NB4 (cell line): ENCODE measurements at regions not wholly inside any gene's neighbourhood (a gene's known extent, or its start where the extent isn't known, plus 50 kb on each side); places are given as distances from the start of the nearest gene placed in this dataset.

ENCODE experiments used
- CTCF ChIP-seq: IDR thresholded peaks from one replicate; pipeline ENCODE4 v1.5.1; 2012; ENCODE audit warnings: low read depth, low read length
- POLR2A ChIP-seq: IDR thresholded peaks from 2 replicates; pipeline ENCODE4 v1.6.1; 2011; ENCODE audit warnings: mild to moderate bottlenecking; ENCODE audit not compliant: insufficient read length; ENCODE audit errors: extremely low read depth

- TF ChIP-seq CTCF, result no peak
- TF ChIP-seq POLR2A, result no peak
Measured at GRCh38 chr12:93164103-93164880, 213.4 kb upstream of the NUDT4 start.
